ENCODE measurements at regions not wholly inside any gene's neighbourhood (a gene's known extent, or its start where the extent isn't known, plus 50 kb on each side); places are given as distances from the start of the nearest gene placed in this dataset.

GRCh38 chr13:48595431-48596429, 58.0 kb upstream of the CYSLTR2 start:
- Histone ChIP-seq H3K36me3 (ENCODE audit: control insufficient read depth in 2 of 2, insufficient read depth in 2 of 2, low read length in 1 of 2) (no peaks in the 10 kb centered on the region), H3K9me3 (replicated peaks; ENCODE audit: control insufficient read depth, insufficient read depth, low read length) (peaks cover under 1% of the 10 kb centered on the region; the same call in 1 of the 3 replicates), H3K79me2 (ENCODE audit: control insufficient read depth, insufficient read depth, low read length) (no peaks in the 10 kb centered on the region), H3K27ac (ENCODE audit: control insufficient read depth, insufficient read depth) (no peak overlapping the region), H3K4me2 (ENCODE audit: control insufficient read depth, insufficient read depth) (no peak overlapping the region), H3K9ac (ENCODE audit: control insufficient read depth, insufficient read depth, low read length) (no peak overlapping the region), H3K4me1 (ENCODE audit: control insufficient read depth, insufficient read depth, low read length) (peaks cover 16% of the 10 kb centered on the region), H4K20me1 (ENCODE audit: control insufficient read depth, insufficient read depth) (no peaks in the 10 kb centered on the region), H3K4me3 (no peak overlapping the region), H2AFZ (ENCODE audit: control insufficient read depth, low read depth, low read length) (no peak overlapping the region), H3K27me3 (replicated peaks in 1 of 2; ENCODE audit: control insufficient read depth in 2 of 2, insufficient read depth in 2 of 2, low read length in 1 of 2) (no peaks in the 10 kb centered on the region; a peak in 1 of 4 replicates)
- ChIA-PET CTCF (interaction anchor here (0.6 to 9.9 kb wide), 6 partner anchors 30 to 1189 kb away, joined by 3 to 98 read pairs (median 4); no protein-coding TSS in a partner anchor), POLR2A (no interaction called here), RAD21 (ENCODE audit: unreplicated experiment) (interaction anchor here (1.0 to 4.4 kb wide), 4 partner anchors 9 to 174 kb away, joined by 3 to 19 read pairs (median 4); no protein-coding TSS in a partner anchor), SMC1A (ENCODE audit: uncharacterized antibody, unreplicated experiment) (interaction anchor here (1.2 to 6.2 kb wide), 3 partner anchors 14 to 174 kb away, joined by 3 to 46 read pairs (median 4); no protein-coding TSS in a partner anchor)
- intact Hi-C loops (cut with micrococcal nuclease; ENCODE audit: unreplicated experiment) = loop anchor here (1.0 to 5.0 kb wide), 3 partner anchors 137 to 687 kb away; no protein-coding TSS in a partner anchor
- DNase-seq (ENCODE audit: low read depth, low spot score) = no peak
- BruUV-seq (replicated peaks) = no TSS peak
- in situ Hi-C loops (cut with MboI) = loop anchor here (5.0 kb wide), 1 partner anchor 177 kb away; no protein-coding TSS in a partner anchor
- WGBS (ENCODE audit: insufficient coverage, insufficient replicate concordance, low lambda C conversion rate, missing lambda C conversion rate) = 33% methylated on average over 7 of the region's 7 CpGs
- ATAC-seq = peak; percentile 88
- peak; percentile 52 for FAIRE-seq
- TF ChIP-seq NRF1 (conservative IDR thresholded peaks at IDR 0.05; ENCODE audit: low read depth, low read length) = no peak
- TF ChIP-seq, protein P1, sequence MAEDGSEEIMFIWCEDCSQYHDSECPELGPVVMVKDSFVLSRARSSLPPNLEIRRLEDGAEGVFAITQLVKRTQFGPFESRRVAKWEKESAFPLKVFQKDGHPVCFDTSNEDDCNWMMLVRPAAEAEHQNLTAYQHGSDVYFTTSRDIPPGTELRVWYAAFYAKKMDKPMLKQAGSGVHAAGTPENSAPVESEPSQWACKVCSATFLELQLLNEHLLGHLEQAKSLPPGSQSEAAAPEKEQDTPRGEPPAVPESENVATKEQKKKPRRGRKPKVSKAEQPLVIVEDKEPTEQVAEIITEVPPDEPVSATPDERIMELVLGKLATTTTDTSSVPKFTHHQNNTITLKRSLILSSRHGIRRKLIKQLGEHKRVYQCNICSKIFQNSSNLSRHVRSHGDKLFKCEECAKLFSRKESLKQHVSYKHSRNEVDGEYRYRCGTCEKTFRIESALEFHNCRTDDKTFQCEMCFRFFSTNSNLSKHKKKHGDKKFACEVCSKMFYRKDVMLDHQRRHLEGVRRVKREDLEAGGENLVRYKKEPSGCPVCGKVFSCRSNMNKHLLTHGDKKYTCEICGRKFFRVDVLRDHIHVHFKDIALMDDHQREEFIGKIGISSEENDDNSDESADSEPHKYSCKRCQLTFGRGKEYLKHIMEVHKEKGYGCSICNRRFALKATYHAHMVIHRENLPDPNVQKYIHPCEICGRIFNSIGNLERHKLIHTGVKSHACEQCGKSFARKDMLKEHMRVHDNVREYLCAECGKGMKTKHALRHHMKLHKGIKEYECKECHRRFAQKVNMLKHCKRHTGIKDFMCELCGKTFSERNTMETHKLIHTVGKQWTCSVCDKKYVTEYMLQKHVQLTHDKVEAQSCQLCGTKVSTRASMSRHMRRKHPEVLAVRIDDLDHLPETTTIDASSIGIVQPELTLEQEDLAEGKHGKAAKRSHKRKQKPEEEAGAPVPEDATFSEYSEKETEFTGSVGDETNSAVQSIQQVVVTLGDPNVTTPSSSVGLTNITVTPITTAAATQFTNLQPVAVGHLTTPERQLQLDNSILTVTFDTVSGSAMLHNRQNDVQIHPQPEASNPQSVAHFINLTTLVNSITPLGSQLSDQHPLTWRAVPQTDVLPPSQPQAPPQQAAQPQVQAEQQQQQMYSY (CRISPR knock-in tag; IDR thresholded peaks at IDR 0.05) = no peak
- no peak for TF ChIP-seq PAX8 (IDR thresholded peaks at IDR 0.05)
- TF ChIP-seq RBBP5 (conservative IDR thresholded peaks at IDR 0.05) = no peak
- no peak for TF ChIP-seq KDM1A (IDR thresholded peaks at IDR 0.05; ENCODE audit: borderline replicate concordance)
- TF ChIP-seq PML (IDR thresholded peaks at IDR 0.05; ENCODE audit: low read length) = no peak
- peak; percentile 79 for TF ChIP-seq RAD21 (IDR thresholded peaks at IDR 0.05; ENCODE audit: insufficient read depth, low read depth, low read length)
- TF ChIP-seq E4F1 (IDR thresholded peaks at IDR 0.05; ENCODE audit: borderline replicate concordance, partially characterized antibody) = no peak
- no peak for TF ChIP-seq SKIL (IDR thresholded peaks at IDR 0.05; ENCODE audit: low read depth, poor library complexity, severe bottlenecking)
- TF ChIP-seq SMC3 (IDR thresholded peaks at IDR 0.05; ENCODE audit: borderline replicate concordance, low read length) = peak; percentile 82; the same call in 1 of the 2 replicates
- TF ChIP-seq YY1 (IDR thresholded peaks at IDR 0.05; ENCODE audit: low read depth, low read length) = peak; percentile 44; the same call in 1 of the 2 replicates
